Endothelial cell (in vitro differentiated cells): ENCODE measurements at regions not wholly inside any gene's neighbourhood (a gene's known extent, or its start where the extent isn't known, plus 50 kb on each side); places are given as distances from the start of the nearest gene placed in this dataset.
"Not testable (repeated sequence)": the region's sequence is repeated elsewhere in the genome, so short reads cannot be mapped to it uniquely, and the experiment has no call there.

Experiments
- DNase-seq: peaks from one replicate; pipeline ENCODE4 v3.0.0; 2021; ENCODE audit warnings: low spot score
- H3K27ac Mint-ChIP-seq: one replicate; pipeline ENCODE4 v1.8.0; 2021; ENCODE audit warnings: mixed read lengths, inconsistent platforms; ENCODE audit not compliant: unreplicated experiment
- H3K27me3 Mint-ChIP-seq: one replicate; pipeline ENCODE4 v1.8.0; 2021; ENCODE audit warnings: mild to moderate bottlenecking, moderate library complexity, mixed read lengths, inconsistent platforms; ENCODE audit not compliant: unreplicated experiment
- H3K36me3 Mint-ChIP-seq: one replicate; pipeline ENCODE4 v1.8.0; 2021; ENCODE audit warnings: mild to moderate bottlenecking, low read depth, mixed read lengths, inconsistent platforms; ENCODE audit not compliant: unreplicated experiment
- H3K4me1 Mint-ChIP-seq: one replicate; pipeline ENCODE4 v1.8.0; 2021; ENCODE audit warnings: mild to moderate bottlenecking, mixed read lengths, inconsistent platforms; ENCODE audit not compliant: unreplicated experiment
- H3K4me3 Mint-ChIP-seq: one replicate; pipeline ENCODE4 v1.8.0; 2021; ENCODE audit warnings: mild to moderate bottlenecking, mixed read lengths, inconsistent platforms; ENCODE audit not compliant: unreplicated experiment
- H3K9me3 Mint-ChIP-seq: one replicate; pipeline ENCODE4 v1.8.0; 2021; ENCODE audit warnings: mixed read lengths, inconsistent platforms; ENCODE audit not compliant: unreplicated experiment
- CTCF ChIP-seq: fragments of 200-600 bp; sonication (generic); IDR thresholded peaks from one replicate; pipeline ENCODE4 v1.5.0; 2021; ENCODE audit warnings: antibody characterized with exemption; ENCODE audit not compliant: unreplicated experiment

- H3K36me3 Mint-ChIP-seq: no peaks in the 10 kb centered on the region
- H3K9me3 Mint-ChIP-seq: no peaks in the 10 kb centered on the region
- H3K27me3 Mint-ChIP-seq: no peaks in the 10 kb centered on the region
- H3K4me1 Mint-ChIP-seq: no peaks in the 10 kb centered on the region
- no peak overlapping the region for H3K27ac Mint-ChIP-seq
- TF ChIP-seq CTCF: no peak
- H3K4me3 Mint-ChIP-seq: no peak overlapping the region
- no peak for DNase-seq
These were observed 1394.2 kb upstream of the PCDH7 start for GRCh38 chr4:29326004-29326403.

- H3K4me3 Mint-ChIP-seq: no peak overlapping the region
- TF ChIP-seq CTCF: no peak
- H3K36me3 Mint-ChIP-seq: no peaks in the 10 kb centered on the region
- H3K9me3 Mint-ChIP-seq: no peaks in the 10 kb centered on the region
- DNase-seq: no peak
- H3K27ac Mint-ChIP-seq: no peak overlapping the region
- no peaks in the 10 kb centered on the region for H3K27me3 Mint-ChIP-seq
- H3K4me1 Mint-ChIP-seq: no peaks in the 10 kb centered on the region
These were observed 1393.4 kb upstream of the PCDH7 start for GRCh38 chr4:29326816-29327215.

GRCh38 chr4:29336861-29337260, 1383.3 kb upstream of the PCDH7 start:
- no peaks in the 10 kb centered on the region for H3K4me1 Mint-ChIP-seq
- H3K9me3 Mint-ChIP-seq: no peaks in the 10 kb centered on the region
- H3K27me3 Mint-ChIP-seq: no peaks in the 10 kb centered on the region
- H3K4me3 Mint-ChIP-seq: no peak overlapping the region
- H3K27ac Mint-ChIP-seq: no peak overlapping the region
- no peaks in the 10 kb centered on the region for H3K36me3 Mint-ChIP-seq
- TF ChIP-seq CTCF: no peak
- no peak for DNase-seq

- no peaks in the 10 kb centered on the region for H3K4me1 Mint-ChIP-seq
- no peak for DNase-seq
- no peaks in the 10 kb centered on the region for H3K36me3 Mint-ChIP-seq
- no peak overlapping the region for H3K27ac Mint-ChIP-seq
- no peak for TF ChIP-seq CTCF
- H3K4me3 Mint-ChIP-seq: no peak overlapping the region
- H3K27me3 Mint-ChIP-seq: no peaks in the 10 kb centered on the region
- no peaks in the 10 kb centered on the region for H3K9me3 Mint-ChIP-seq
These were observed 1347.2 kb upstream of the PCDH7 start for GRCh38 chr4:29372971-29373370.

GRCh38 chr4:29375716-29376115, 1344.5 kb upstream of the PCDH7 start:
- Mint-ChIP-seq H3K4me3 (no peak overlapping the region), H3K9me3 (no peaks in the 10 kb centered on the region), H3K27me3 (no peaks in the 10 kb centered on the region), H3K36me3 (no peaks in the 10 kb centered on the region), H3K4me1 (no peaks in the 10 kb centered on the region), H3K27ac (no peak overlapping the region)
- TF ChIP-seq CTCF: no peak
- no peak for DNase-seq

GRCh38 chr4:29378237-29378636, 1341.9 kb upstream of the PCDH7 start:
- H3K9me3 Mint-ChIP-seq, H3K4me1 Mint-ChIP-seq, H3K36me3 Mint-ChIP-seq, H3K27me3 Mint-ChIP-seq, H3K27ac Mint-ChIP-seq, H3K4me3 Mint-ChIP-seq, DNase-seq: not testable (repeated sequence)
